GM21515 (cell line): ENCODE measurements at regions not wholly inside any gene's neighbourhood (a gene's known extent, or its start where the extent isn't known, plus 50 kb on each side); places are given as distances from the start of the nearest gene placed in this dataset.

ENCODE experiments used
- ATAC-seq: cut with Tn5 transposase; IDR thresholded peaks from one replicate; pipeline ENCODE4 v1.9.1; 2021; ENCODE audit not compliant: unreplicated experiment

- no peak for ATAC-seq
Measured at GRCh38 chr1:96048572-96049212, 672.9 kb upstream of the PTBP2 start.

- no peak for ATAC-seq
Measured at GRCh38 chr1:96049759-96050409, 671.7 kb upstream of the PTBP2 start.

GRCh38 chr1:96059276-96059675 is 662.3 kb upstream of the PTBP2 start:
- no peak for ATAC-seq

- ATAC-seq = no peak
Measured at GRCh38 chr1:96059736-96060135, 661.8 kb upstream of the PTBP2 start.

GRCh38 chr1:96060621-96061020 is 661.0 kb upstream of the PTBP2 start:
- no peak for ATAC-seq

GRCh38 chr1:96072021-96072420 is 649.6 kb upstream of the PTBP2 start:
- ATAC-seq = no peak

- ATAC-seq = no peak
Measured at GRCh38 chr1:96073100-96073499, 648.5 kb upstream of the PTBP2 start.

GRCh38 chr1:96074422-96074821 is 647.2 kb upstream of the PTBP2 start:
- ATAC-seq = no peak

- ATAC-seq = no peak
Measured at GRCh38 chr1:96074876-96075577, 646.6 kb upstream of the PTBP2 start.

- no peak for ATAC-seq
Measured at GRCh38 chr1:96075704-96076455, 645.7 kb upstream of the PTBP2 start.

GRCh38 chr1:96076589-96076988 is 645.0 kb upstream of the PTBP2 start:
- ATAC-seq = no peak

- no peak for ATAC-seq
Measured at GRCh38 chr1:96079581-96079980, 642.0 kb upstream of the PTBP2 start.

- no peak for ATAC-seq
Measured at GRCh38 chr1:96080925-96081324, 640.7 kb upstream of the PTBP2 start.

- ATAC-seq = no peak
Measured at GRCh38 chr1:96087719-96088118, 633.9 kb upstream of the PTBP2 start.

- ATAC-seq = no peak
Measured at GRCh38 chr1:96090134-96090533, 631.5 kb upstream of the PTBP2 start.

- no peak for ATAC-seq
Measured at GRCh38 chr1:96095849-96096612, 625.6 kb upstream of the PTBP2 start.

GRCh38 chr1:96096613-96097321 is 624.8 kb upstream of the PTBP2 start:
- ATAC-seq = no peak

- no peak for ATAC-seq
Measured at GRCh38 chr1:96104506-96104905, 617.1 kb upstream of the PTBP2 start.

- ATAC-seq = no peak
Measured at GRCh38 chr1:96104906-96105305, 616.7 kb upstream of the PTBP2 start.

- no peak for ATAC-seq
Measured at GRCh38 chr1:96116731-96117130, 604.9 kb upstream of the PTBP2 start.
